ENCODE measurements at regions not wholly inside any gene's neighbourhood (a gene's known extent, or its start where the extent isn't known, plus 50 kb on each side); places are given as distances from the start of the nearest gene placed in this dataset.

GRCh38 chr6:56833873-56834272, 121.0 kb upstream of the BEND6 start:
- DNase-seq (ENCODE audit: low spot score) (no peak), ATAC-seq (no peak)
- H3K9me2 ChIP-seq (ENCODE audit: insufficient read depth): no peaks in the 10 kb centered on the region
- H2AFZ ChIP-seq: no peak overlapping the region
- H3K27ac Mint-ChIP-seq: no peak overlapping the region
- H3K4me1 Mint-ChIP-seq: peaks cover 49% of the 10 kb centered on the region
- H3F3A ChIP-seq (replicated peaks; ENCODE audit: low read depth): no peaks in the 10 kb centered on the region
- H3K4me2 ChIP-seq: no peak overlapping the region
- H3K79me2 ChIP-seq (replicated peaks; ENCODE audit: insufficient read depth): peaks cover 100% of the 10 kb centered on the region
- TF ChIP-seq ZNF331 (CRISPR knock-in tag; IDR thresholded peaks at IDR 0.05; ENCODE audit: low read depth) (no peak), POLR2AphosphoS5 (IDR thresholded peaks at IDR 0.05; ENCODE audit: low read depth) (no peak), ETS1 (IDR thresholded peaks at IDR 0.05) (no peak)
- TF ChIP-seq, protein P1, sequence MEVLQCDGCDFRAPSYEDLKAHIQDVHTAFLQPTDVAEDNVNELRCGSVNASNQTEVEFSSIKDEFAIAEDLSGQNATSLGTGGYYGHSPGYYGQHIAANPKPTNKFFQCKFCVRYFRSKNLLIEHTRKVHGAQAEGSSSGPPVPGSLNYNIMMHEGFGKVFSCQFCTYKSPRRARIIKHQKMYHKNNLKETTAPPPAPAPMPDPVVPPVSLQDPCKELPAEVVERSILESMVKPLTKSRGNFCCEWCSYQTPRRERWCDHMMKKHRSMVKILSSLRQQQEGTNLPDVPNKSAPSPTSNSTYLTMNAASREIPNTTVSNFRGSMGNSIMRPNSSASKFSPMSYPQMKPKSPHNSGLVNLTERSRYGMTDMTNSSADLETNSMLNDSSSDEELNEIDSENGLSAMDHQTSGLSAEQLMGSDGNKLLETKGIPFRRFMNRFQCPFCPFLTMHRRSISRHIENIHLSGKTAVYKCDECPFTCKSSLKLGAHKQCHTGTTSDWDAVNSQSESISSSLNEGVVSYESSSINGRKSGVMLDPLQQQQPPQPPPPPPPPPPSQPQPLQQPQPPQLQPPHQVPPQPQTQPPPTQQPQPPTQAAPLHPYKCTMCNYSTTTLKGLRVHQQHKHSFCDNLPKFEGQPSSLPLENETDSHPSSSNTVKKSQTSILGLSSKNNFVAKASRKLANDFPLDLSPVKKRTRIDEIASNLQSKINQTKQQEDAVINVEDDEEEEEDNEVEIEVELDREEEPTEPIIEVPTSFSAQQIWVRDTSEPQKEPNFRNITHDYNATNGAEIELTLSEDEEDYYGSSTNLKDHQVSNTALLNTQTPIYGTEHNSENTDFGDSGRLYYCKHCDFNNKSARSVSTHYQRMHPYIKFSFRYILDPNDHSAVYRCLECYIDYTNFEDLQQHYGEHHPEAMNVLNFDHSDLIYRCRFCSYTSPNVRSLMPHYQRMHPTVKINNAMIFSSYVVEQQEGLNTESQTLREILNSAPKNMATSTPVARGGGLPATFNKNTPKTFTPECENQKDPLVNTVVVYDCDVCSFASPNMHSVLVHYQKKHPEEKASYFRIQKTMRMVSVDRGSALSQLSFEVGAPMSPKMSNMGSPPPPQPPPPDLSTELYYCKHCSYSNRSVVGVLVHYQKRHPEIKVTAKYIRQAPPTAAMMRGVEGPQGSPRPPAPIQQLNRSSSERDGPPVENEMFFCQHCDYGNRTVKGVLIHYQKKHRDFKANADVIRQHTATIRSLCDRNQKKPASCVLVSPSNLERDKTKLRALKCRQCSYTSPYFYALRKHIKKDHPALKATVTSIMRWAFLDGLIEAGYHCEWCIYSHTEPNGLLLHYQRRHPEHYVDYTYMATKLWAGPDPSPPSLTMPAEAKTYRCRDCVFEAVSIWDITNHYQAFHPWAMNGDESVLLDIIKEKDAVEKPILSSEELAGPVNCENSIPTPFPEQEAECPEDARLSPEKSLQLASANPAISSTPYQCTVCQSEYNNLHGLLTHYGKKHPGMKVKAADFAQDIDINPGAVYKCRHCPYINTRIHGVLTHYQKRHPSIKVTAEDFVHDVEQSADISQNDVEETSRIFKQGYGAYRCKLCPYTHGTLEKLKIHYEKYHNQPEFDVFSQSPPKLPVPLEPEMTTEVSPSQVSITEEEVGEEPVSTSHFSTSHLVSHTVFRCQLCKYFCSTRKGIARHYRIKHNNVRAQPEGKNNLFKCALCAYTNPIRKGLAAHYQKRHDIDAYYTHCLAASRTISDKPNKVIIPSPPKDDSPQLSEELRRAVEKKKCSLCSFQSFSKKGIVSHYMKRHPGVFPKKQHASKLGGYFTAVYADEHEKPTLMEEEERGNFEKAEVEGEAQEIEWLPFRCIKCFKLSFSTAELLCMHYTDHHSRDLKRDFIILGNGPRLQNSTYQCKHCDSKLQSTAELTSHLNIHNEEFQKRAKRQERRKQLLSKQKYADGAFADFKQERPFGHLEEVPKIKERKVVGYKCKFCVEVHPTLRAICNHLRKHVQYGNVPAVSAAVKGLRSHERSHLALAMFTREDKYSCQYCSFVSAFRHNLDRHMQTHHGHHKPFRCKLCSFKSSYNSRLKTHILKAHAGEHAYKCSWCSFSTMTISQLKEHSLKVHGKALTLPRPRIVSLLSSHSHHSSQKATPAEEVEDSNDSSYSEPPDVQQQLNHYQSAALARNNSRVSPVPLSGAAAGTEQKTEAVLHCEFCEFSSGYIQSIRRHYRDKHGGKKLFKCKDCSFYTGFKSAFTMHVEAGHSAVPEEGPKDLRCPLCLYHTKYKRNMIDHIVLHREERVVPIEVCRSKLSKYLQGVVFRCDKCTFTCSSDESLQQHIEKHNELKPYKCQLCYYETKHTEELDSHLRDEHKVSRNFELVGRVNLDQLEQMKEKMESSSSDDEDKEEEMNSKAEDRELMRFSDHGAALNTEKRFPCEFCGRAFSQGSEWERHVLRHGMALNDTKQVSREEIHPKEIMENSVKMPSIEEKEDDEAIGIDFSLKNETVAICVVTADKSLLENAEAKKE (CRISPR knock-in tag; IDR thresholded peaks at IDR 0.05): no peak
- H3K36me3 Mint-ChIP-seq (ENCODE audit: low read depth): peaks cover 12% of the 10 kb centered on the region; the same call in 1 of the 3 replicates
- peaks cover 46% of the 10 kb centered on the region for H3K4me1 ChIP-seq (ENCODE audit: insufficient read depth)
- H4K20me1 ChIP-seq (replicated peaks; ENCODE audit: insufficient read depth): peaks cover 10% of the 10 kb centered on the region; the same call in 1 of the 2 replicates
- no peaks in the 10 kb centered on the region for H3K27me3 ChIP-seq (ENCODE audit: insufficient read depth)
- H3K4me3 ChIP-seq: no peak overlapping the region
- no peak overlapping the region for H3K4me3 Mint-ChIP-seq
- no peaks in the 10 kb centered on the region for H3K27me3 Mint-ChIP-seq (ENCODE audit: insufficient read depth, low read depth, poor library complexity)
- no peak overlapping the region for H3K27ac ChIP-seq (ENCODE audit: low read depth)
- peaks cover 8% of the 10 kb centered on the region; the same call in 1 of the 3 replicates for H3K9me3 Mint-ChIP-seq
- no peaks in the 10 kb centered on the region for H3K36me3 ChIP-seq (ENCODE audit: insufficient read depth)

Measured in GM23338 (cell line).